ENCODE measurements at regions not wholly inside any gene's neighbourhood (a gene's known extent, or its start where the extent isn't known, plus 50 kb on each side); places are given as distances from the start of the nearest gene placed in this dataset.
"Not testable (repeated sequence)": the region's sequence is repeated elsewhere in the genome, so short reads cannot be mapped to it uniquely, and the experiment has no call there.

GRCh38 chr12:9364224-9365176, 156.3 kb upstream of the PZP start:
- WGBS (ENCODE audit: insufficient coverage): 20% methylated on average over 6 of the region's 13 CpGs
- Histone ChIP-seq H3K9me3 (ENCODE audit: control insufficient read depth, insufficient read depth, low read length) (no peaks in the 10 kb centered on the region), H3K27me3 (ENCODE audit: control insufficient read depth, insufficient read depth, low read length) (no peaks in the 10 kb centered on the region), H3K27ac (ENCODE audit: low read depth, low read length) (no peak overlapping the region), H3K4me3 (ENCODE audit: low read depth, low read length) (no peak overlapping the region), H3K36me3 (ENCODE audit: control insufficient read depth, insufficient read depth, low read length) (no peaks in the 10 kb centered on the region), H3K4me1 (ENCODE audit: control insufficient read depth, insufficient read depth, low read length) (peaks cover 6% of the 10 kb centered on the region)
- DNase-seq (ENCODE audit: low read depth in 4 of 6, low spot score in 6 of 6): peak in 3 of 6 donors; percentile 28 to 78 (median 56)

- Histone ChIP-seq H3K36me3 (ENCODE audit: control insufficient read depth, insufficient read depth, low read length) (no peaks in the 10 kb centered on the region), H3K4me1 (ENCODE audit: control insufficient read depth, insufficient read depth, low read length) (peaks cover 6% of the 10 kb centered on the region), H3K9me3 (ENCODE audit: control insufficient read depth, insufficient read depth, low read length) (no peaks in the 10 kb centered on the region), H3K27me3 (ENCODE audit: control insufficient read depth, insufficient read depth, low read length) (no peaks in the 10 kb centered on the region), H3K27ac (ENCODE audit: low read depth, low read length) (no peak overlapping the region), H3K4me3 (ENCODE audit: low read depth, low read length) (no peak overlapping the region)
- no peak for DNase-seq (ENCODE audit: low read depth in 4 of 6, low spot score in 6 of 6)
- WGBS (ENCODE audit: insufficient coverage): 86% methylated on average over 5 of the region's 6 CpGs
Observed at GRCh38 chr12:9363145-9363544, 154.9 kb upstream of the PZP start.

GRCh38 chr12:9361879-9362326, 153.7 kb upstream of the PZP start:
- H3K4me3 ChIP-seq (ENCODE audit: low read depth, low read length): no peak overlapping the region
- no peaks in the 10 kb centered on the region for H3K36me3 ChIP-seq (ENCODE audit: control insufficient read depth, insufficient read depth, low read length)
- H3K27me3 ChIP-seq (ENCODE audit: control insufficient read depth, insufficient read depth, low read length): no peaks in the 10 kb centered on the region
- no peaks in the 10 kb centered on the region for H3K9me3 ChIP-seq (ENCODE audit: control insufficient read depth, insufficient read depth, low read length)
- 76% methylated on average over 10 of the region's 12 CpGs for WGBS (ENCODE audit: insufficient coverage)
- DNase-seq (ENCODE audit: low read depth in 4 of 6, low spot score in 6 of 6): no peak
- peaks cover 6% of the 10 kb centered on the region for H3K4me1 ChIP-seq (ENCODE audit: control insufficient read depth, insufficient read depth, low read length)
- no peak overlapping the region for H3K27ac ChIP-seq (ENCODE audit: low read depth, low read length)

GRCh38 chr12:9354009-9354754, 146.0 kb upstream of the PZP start:
- H3K4me3 ChIP-seq (ENCODE audit: low read depth, low read length); H3K9me3 ChIP-seq (ENCODE audit: control insufficient read depth, insufficient read depth, low read length); H3K27me3 ChIP-seq (ENCODE audit: control insufficient read depth, insufficient read depth, low read length); H3K27ac ChIP-seq (ENCODE audit: low read depth, low read length); H3K36me3 ChIP-seq (ENCODE audit: control insufficient read depth, insufficient read depth, low read length); DNase-seq (ENCODE audit: low read depth in 4 of 6, low spot score in 6 of 6); H3K4me1 ChIP-seq (ENCODE audit: control insufficient read depth, insufficient read depth, low read length): not testable (repeated sequence)
- 100% methylated on average over 2 of the region's 4 CpGs for WGBS (ENCODE audit: insufficient coverage)

GRCh38 chr12:9351136-9351535, 142.9 kb upstream of the PZP start:
- 96% methylated on average over 2 of the region's 2 CpGs for WGBS (ENCODE audit: insufficient coverage)
- Histone ChIP-seq H3K27ac (ENCODE audit: low read depth, low read length) (no peak overlapping the region), H3K4me1 (ENCODE audit: control insufficient read depth, insufficient read depth, low read length) (no peaks in the 10 kb centered on the region)

GRCh38 chr12:9349888-9350885, 142.0 kb upstream of the PZP start:
- 71% methylated on average over 6 of the region's 16 CpGs for WGBS (ENCODE audit: insufficient coverage)
- Histone ChIP-seq H3K4me3 (ENCODE audit: low read depth, low read length) (no peak overlapping the region), H3K9me3 (ENCODE audit: control insufficient read depth, insufficient read depth, low read length) (no peaks in the 10 kb centered on the region), H3K4me1 (ENCODE audit: control insufficient read depth, insufficient read depth, low read length) (no peaks in the 10 kb centered on the region), H3K27me3 (ENCODE audit: control insufficient read depth, insufficient read depth, low read length) (no peaks in the 10 kb centered on the region), H3K36me3 (ENCODE audit: control insufficient read depth, insufficient read depth, low read length) (no peaks in the 10 kb centered on the region), H3K27ac (ENCODE audit: low read depth, low read length) (no peak overlapping the region)
- DNase-seq (ENCODE audit: low read depth in 4 of 6, low spot score in 6 of 6): no peak

More at GRCh38 chr12:9351136-9351535, 142.9 kb upstream of the PZP start:
- H3K27me3 ChIP-seq (ENCODE audit: control insufficient read depth, insufficient read depth, low read length): no peaks in the 10 kb centered on the region
- no peaks in the 10 kb centered on the region for H3K36me3 ChIP-seq (ENCODE audit: control insufficient read depth, insufficient read depth, low read length)
- H3K4me3 ChIP-seq (ENCODE audit: low read depth, low read length): no peak overlapping the region
- DNase-seq (ENCODE audit: low read depth in 4 of 6, low spot score in 6 of 6): no peak
- no peaks in the 10 kb centered on the region for H3K9me3 ChIP-seq (ENCODE audit: control insufficient read depth, insufficient read depth, low read length)

GRCh38 chr12:9348906-9349518, 140.8 kb upstream of the PZP start:
- Histone ChIP-seq H3K36me3 (ENCODE audit: control insufficient read depth, insufficient read depth, low read length) (no peaks in the 10 kb centered on the region), H3K27ac (ENCODE audit: low read depth, low read length) (no peak overlapping the region), H3K4me1 (ENCODE audit: control insufficient read depth, insufficient read depth, low read length) (no peaks in the 10 kb centered on the region), H3K9me3 (ENCODE audit: control insufficient read depth, insufficient read depth, low read length) (no peaks in the 10 kb centered on the region), H3K4me3 (ENCODE audit: low read depth, low read length) (no peak overlapping the region), H3K27me3 (ENCODE audit: control insufficient read depth, insufficient read depth, low read length) (no peaks in the 10 kb centered on the region)
- DNase-seq (ENCODE audit: low read depth in 4 of 6, low spot score in 6 of 6): no peak
- 97% methylated on average over 20 of the region's 29 CpGs for WGBS (ENCODE audit: insufficient coverage)

- Histone ChIP-seq H3K27me3 (ENCODE audit: control insufficient read depth, insufficient read depth, low read length) (no peaks in the 10 kb centered on the region), H3K27ac (ENCODE audit: low read depth, low read length) (no peak overlapping the region), H3K9me3 (ENCODE audit: control insufficient read depth, insufficient read depth, low read length) (no peaks in the 10 kb centered on the region), H3K4me1 (ENCODE audit: control insufficient read depth, insufficient read depth, low read length) (no peaks in the 10 kb centered on the region), H3K36me3 (ENCODE audit: control insufficient read depth, insufficient read depth, low read length) (no peaks in the 10 kb centered on the region), H3K4me3 (ENCODE audit: low read depth, low read length) (no peak overlapping the region)
- WGBS (ENCODE audit: insufficient coverage): 90% methylated on average over 2 of the region's 5 CpGs
- no peak for DNase-seq (ENCODE audit: low read depth in 4 of 6, low spot score in 6 of 6)
Observed at GRCh38 chr12:9347328-9348127, 139.3 kb upstream of the PZP start.
